ENCODE measurements at regions not wholly inside any gene's neighbourhood (a gene's known extent, or its start where the extent isn't known, plus 50 kb on each side); places are given as distances from the start of the nearest gene placed in this dataset.

DNA sequence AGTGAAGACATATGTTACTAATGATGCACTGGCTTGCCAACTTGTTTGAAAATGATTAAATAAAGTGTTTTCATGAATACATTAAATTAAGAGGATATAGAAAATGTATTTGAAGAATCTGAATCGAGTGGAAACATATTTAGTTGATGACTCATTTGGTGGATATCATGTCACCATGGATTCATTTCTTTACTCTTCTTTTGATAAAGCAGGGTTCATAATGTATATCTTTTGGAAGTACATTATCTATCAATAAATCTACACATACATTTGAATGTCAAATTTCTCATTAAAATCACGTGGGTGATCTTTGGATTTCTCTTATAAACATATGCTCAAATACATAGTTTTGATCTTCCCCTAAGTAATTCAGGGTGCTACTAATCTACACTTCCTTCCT is 1148.1 kb upstream of the ACO1 start:
- Histone ChIP-seq H2AFZ (ENCODE audit: control insufficient read depth, low read length) (no peak overlapping the region), H3K27me3 (ENCODE audit: control insufficient read depth, extremely low read depth, insufficient read depth, low read length) (no peaks in the 10 kb centered on the region), H3K4me3 (ENCODE audit: control insufficient read depth in 2 of 3, extremely low read depth in 1 of 3, insufficient read depth in 2 of 3, low read depth in 1 of 3, low read length in 3 of 3) (no peak overlapping the region), H3K9me3 (ENCODE audit: control insufficient read depth, low read depth, low read length) (no peaks in the 10 kb centered on the region), H3K9me1 (ENCODE audit: control insufficient read depth, extremely low read depth, insufficient read depth, low read length) (no peaks in the 10 kb centered on the region), H3K4me1 (ENCODE audit: control insufficient read depth, extremely low read depth, insufficient read depth, low read length) (peaks cover 4% of the 10 kb centered on the region), H3K79me2 (ENCODE audit: control insufficient read depth, insufficient read depth, low read length) (no peaks in the 10 kb centered on the region), H3K4me2 (ENCODE audit: control insufficient read depth, extremely low read depth, insufficient read depth, low read depth, low read length) (no peak overlapping the region), H4K20me1 (ENCODE audit: control insufficient read depth, extremely low read depth, insufficient read depth, low read length) (no peaks in the 10 kb centered on the region), H3K36me3 (ENCODE audit: control insufficient read depth in 2 of 2, extremely low read depth in 1 of 2, insufficient read depth in 2 of 2, low read length in 2 of 2) (no peaks in the 10 kb centered on the region), H3K27ac (ENCODE audit: control insufficient read depth, insufficient read depth, low read length) (no peak overlapping the region), H3K9ac (ENCODE audit: control insufficient read depth, extremely low read depth, insufficient read depth, low read length) (no peak overlapping the region)
- DNase-seq (ENCODE audit: low read depth, low spot score) = no peak
- dilution Hi-C loops (cut with MboI; ENCODE audit: extremely low pct_ligation_motif_present, low sequenced_read_pairs) = no loop called here
- TF ChIP-seq, protein P1, sequence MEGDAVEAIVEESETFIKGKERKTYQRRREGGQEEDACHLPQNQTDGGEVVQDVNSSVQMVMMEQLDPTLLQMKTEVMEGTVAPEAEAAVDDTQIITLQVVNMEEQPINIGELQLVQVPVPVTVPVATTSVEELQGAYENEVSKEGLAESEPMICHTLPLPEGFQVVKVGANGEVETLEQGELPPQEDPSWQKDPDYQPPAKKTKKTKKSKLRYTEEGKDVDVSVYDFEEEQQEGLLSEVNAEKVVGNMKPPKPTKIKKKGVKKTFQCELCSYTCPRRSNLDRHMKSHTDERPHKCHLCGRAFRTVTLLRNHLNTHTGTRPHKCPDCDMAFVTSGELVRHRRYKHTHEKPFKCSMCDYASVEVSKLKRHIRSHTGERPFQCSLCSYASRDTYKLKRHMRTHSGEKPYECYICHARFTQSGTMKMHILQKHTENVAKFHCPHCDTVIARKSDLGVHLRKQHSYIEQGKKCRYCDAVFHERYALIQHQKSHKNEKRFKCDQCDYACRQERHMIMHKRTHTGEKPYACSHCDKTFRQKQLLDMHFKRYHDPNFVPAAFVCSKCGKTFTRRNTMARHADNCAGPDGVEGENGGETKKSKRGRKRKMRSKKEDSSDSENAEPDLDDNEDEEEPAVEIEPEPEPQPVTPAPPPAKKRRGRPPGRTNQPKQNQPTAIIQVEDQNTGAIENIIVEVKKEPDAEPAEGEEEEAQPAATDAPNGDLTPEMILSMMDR (optimal IDR thresholded peaks at IDR 0.05 in 1 of 3, IDR thresholded peaks at IDR 0.05 in 1 of 3, conservative IDR thresholded peaks at IDR 0.05 in 1 of 3; ENCODE audit: extremely low read depth in 1 of 3, insufficient read depth in 2 of 3, low read length in 3 of 3) = no peak
- no peak for TF ChIP-seq EZH2 (IDR thresholded peaks at IDR 0.05; ENCODE audit: low read length)
- no peak for FAIRE-seq

DNA sequence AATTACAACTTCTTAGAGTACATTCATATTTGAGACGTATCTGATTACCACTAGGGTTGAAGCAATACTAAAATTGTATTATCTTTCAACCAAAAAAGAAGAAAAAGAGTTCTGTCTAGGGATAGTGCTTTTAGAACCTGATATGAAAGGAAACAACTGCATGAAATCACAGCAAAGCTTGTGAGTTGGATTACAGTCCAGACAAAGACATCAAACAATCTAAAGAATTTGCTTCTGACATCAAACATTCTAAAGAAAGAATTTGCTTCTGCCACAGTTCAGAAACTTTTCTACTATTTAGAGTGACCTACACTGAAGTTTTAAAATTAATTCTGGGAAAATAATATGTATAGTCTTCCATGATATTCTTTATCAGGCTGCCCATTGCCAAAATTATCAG is 1141.1 kb upstream of the ACO1 start:
- Histone ChIP-seq H4K20me1 (ENCODE audit: control insufficient read depth, extremely low read depth, insufficient read depth, low read length) (no peaks in the 10 kb centered on the region), H3K4me3 (ENCODE audit: control insufficient read depth in 2 of 3, extremely low read depth in 1 of 3, insufficient read depth in 2 of 3, low read depth in 1 of 3, low read length in 3 of 3) (no peak overlapping the region), H3K27me3 (ENCODE audit: control insufficient read depth, extremely low read depth, insufficient read depth, low read length) (no peaks in the 10 kb centered on the region), H3K36me3 (ENCODE audit: control insufficient read depth in 2 of 2, extremely low read depth in 1 of 2, insufficient read depth in 2 of 2, low read length in 2 of 2) (no peaks in the 10 kb centered on the region), H2AFZ (ENCODE audit: control insufficient read depth, low read length) (no peak overlapping the region), H3K9ac (ENCODE audit: control insufficient read depth, extremely low read depth, insufficient read depth, low read length) (no peak overlapping the region), H3K4me1 (ENCODE audit: control insufficient read depth, extremely low read depth, insufficient read depth, low read length) (no peaks in the 10 kb centered on the region), H3K79me2 (ENCODE audit: control insufficient read depth, insufficient read depth, low read length) (no peaks in the 10 kb centered on the region), H3K27ac (ENCODE audit: control insufficient read depth, insufficient read depth, low read length) (no peak overlapping the region), H3K9me3 (ENCODE audit: control insufficient read depth, low read depth, low read length) (no peaks in the 10 kb centered on the region), H3K9me1 (ENCODE audit: control insufficient read depth, extremely low read depth, insufficient read depth, low read length) (no peaks in the 10 kb centered on the region), H3K4me2 (ENCODE audit: control insufficient read depth, extremely low read depth, insufficient read depth, low read depth, low read length) (no peak overlapping the region)
- dilution Hi-C loops (cut with MboI; ENCODE audit: extremely low pct_ligation_motif_present, low sequenced_read_pairs) = no loop called here
- FAIRE-seq = no peak
- DNase-seq (ENCODE audit: low read depth, low spot score) = no peak
- no peak for TF ChIP-seq EZH2 (IDR thresholded peaks at IDR 0.05; ENCODE audit: low read length)
- TF ChIP-seq, protein P1 (optimal IDR thresholded peaks at IDR 0.05 in 1 of 3, IDR thresholded peaks at IDR 0.05 in 1 of 3, conservative IDR thresholded peaks at IDR 0.05 in 1 of 3; ENCODE audit: extremely low read depth in 1 of 3, insufficient read depth in 2 of 3, low read length in 3 of 3) = no peak

All from keratinocyte (primary cell).